NK-92 treated with Interleukin-12 subunit alpha and Interleukin-12 subunit beta, amount 100 ng/mL, for 24 hours (cell line): ENCODE measurements at regions not wholly inside any gene's neighbourhood (a gene's known extent, or its start where the extent isn't known, plus 50 kb on each side); places are given as distances from the start of the nearest gene placed in this dataset.

Source experiments
- DNase-seq: peaks from one replicate; lab custom pipeline; 2025; lab: John Stamatoyannopoulos, UW

DNA sequence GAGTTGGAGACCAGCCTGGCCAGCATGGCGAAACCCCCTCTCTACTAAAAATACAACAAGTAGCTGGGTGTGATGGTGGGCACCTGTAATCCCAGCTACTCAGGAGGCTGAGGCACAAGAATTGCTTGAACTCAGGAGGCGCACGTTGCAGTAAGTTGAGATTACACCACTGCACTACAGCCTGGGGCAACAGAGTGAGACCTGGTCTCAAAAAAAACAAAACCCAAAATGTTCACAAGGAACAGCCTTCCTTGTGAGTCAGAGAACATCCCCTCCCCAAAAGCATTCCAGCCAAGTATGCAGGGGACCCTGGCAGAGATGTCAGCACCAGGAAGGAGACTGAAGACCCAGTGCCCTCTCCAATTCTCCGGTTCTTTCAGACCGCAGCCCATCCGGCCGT lies 314.9 kb upstream of the TSHZ3 start:
- DNase-seq, result no peak

GRCh38 chr19:31664997-31665396 lies 315.8 kb upstream of the TSHZ3 start:
- no peak for DNase-seq

- no peak for DNase-seq
Measured at GRCh38 chr19:31666126-31666525, 316.9 kb upstream of the TSHZ3 start.

GRCh38 chr19:31667106-31667505 lies 317.9 kb upstream of the TSHZ3 start:
- DNase-seq, result no peak

DNA sequence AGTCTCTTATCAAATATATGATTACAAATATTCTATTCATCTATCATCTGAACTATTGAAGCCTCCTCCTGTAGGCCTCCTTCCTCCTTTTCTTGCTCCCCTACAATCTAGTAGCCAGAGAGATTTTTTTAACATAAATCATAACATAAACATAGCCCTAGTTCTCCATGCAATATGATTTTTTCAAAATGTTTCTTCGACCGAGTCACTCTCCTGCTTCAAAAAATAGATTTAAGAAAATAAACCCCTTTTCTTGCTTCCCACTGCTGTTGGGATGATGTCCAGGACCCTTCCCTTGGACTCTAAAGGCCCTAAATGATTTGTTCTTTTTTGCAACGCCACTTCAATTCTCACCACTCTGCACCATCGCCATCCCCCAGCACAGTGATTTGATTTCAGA lies 319.7 kb upstream of the TSHZ3 start:
- DNase-seq, result no peak

DNA sequence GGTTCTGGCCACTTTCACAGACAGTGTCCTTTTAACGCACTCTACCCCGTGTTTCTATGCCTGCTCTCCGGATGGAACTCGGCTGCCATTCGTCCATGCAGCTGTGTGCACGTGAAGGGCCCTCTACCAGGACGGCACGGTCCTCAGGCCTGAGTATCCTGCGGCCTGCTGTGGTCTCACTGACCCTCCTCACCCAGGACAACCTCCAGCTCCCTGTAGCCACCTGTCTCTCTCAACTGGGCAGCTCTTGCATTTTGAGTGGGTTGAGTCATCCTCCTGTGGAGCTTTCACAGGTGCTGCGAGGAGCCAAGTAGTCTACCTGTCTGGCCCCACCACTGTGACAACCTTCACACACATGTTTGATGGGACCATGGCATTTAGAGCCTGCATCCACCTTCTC lies 321.7 kb upstream of the TSHZ3 start:
- DNase-seq, result no peak

GRCh38 chr19:31671411-31672035 lies 322.3 kb upstream of the TSHZ3 start:
- DNase-seq, result no peak

DNA sequence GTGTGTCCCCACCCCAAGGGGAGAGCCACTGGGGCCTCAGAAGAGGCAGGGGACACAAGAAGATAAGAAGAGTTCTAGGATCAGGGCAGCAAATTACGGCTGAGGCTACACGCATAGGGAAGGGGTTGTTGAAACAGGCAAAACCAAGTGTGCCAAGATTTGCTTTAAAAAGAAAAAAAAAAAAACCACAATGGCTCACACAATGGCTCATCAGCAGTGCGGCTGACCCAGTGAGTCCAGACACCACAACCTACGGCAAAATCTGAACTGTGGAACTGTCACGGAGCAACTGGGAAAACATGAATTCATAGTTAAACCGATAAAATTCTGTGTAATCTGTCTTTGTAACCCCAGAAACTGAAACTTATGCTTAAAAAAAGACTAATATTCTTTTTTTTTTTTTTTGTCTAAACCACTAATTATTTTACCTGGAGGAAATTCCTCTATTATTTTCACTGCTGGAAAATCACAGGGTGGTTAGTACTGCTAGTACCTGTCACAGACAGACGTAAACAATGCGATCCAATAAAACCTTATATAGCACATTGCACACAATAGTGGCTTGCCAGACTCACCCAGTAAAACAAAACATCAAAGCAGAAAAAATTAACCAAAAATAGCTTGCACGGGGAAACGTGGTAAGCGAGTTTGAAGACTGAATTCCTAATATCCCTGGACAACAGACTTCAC lies 325.4 kb upstream of the TSHZ3 start:
- no peak for DNase-seq

- DNase-seq, result no peak
Measured at GRCh38 chr19:31675193-31675913, 326.1 kb upstream of the TSHZ3 start.

DNA sequence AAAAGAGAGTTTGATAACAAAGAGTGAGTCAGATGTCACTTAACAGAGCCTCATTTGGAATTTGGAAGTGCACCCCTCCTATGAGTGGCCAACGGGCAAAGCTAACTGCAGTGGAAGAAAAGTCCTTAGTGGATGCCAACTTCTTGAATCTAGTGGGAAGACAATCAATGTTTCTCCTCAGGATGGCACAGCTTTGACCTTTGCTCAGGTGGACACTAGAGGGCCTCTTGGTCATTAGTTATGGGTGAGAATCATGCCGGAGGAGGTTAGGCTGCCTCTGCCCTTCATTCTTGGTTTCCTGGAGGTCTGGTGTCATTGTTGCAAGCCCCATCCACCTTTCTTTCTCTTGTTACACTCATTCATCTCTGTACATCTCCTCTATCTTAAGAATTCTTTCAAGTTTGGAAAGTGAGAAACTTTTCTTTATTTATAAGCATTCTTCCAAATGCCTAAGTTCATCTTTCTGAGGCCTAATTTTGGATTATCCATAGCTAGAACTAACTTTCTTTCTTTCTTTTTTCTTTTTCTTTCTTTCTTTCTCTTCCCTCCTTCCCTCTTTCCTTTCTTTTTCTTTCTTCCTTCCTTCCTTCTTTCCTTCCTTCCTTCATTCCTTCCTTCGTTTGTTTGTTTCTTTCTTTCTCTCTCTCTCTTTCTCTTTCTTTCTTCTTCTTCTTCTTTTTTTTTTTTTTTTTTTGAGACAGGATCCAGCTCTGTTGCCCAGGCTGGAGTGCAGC lies 327.2 kb upstream of the TSHZ3 start:
- no peak for DNase-seq

DNA sequence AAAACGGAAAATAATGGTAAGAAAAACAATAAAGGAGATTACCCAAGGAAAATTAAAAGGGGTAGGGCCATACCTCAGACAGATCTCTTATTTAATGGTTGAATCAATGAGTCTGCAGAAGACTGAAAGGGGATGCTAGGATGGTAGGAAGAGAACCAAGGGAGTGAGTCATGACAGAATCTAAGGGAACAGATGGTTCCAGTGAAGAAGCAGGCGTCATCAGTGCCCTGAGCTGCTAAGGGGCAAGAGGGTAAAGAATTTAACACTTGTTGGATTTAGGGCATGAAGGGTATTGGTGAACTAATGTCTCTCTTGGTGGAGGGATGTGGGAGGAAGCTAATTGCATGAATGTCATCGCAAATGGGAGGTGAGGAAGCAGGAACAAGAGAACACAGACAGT lies 329.2 kb upstream of the TSHZ3 start:
- DNase-seq, result no peak

- DNase-seq, result no peak
Measured at GRCh38 chr19:31681121-31681520, 331.9 kb upstream of the TSHZ3 start.

- no peak for DNase-seq
Measured at GRCh38 chr19:31693131-31693932, 344.1 kb upstream of the TSHZ3 start.

DNA sequence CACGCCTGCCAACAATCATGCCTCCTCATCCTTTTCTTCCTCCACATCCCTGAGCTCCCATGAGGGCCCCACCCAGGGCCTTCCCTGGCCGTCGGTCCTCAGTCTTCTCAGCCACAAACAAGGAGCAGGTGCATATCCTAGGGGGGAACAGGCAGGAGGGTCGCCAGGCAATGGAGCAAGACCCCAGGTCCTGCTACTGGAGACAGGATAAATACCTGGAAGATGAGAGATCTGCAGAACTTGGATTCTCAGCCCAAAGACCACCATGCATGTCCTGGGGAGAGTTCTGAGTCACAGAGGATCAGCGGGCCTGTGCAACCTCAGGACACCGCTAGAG lies 344.7 kb upstream of the TSHZ3 start:
- no peak for DNase-seq

DNA sequence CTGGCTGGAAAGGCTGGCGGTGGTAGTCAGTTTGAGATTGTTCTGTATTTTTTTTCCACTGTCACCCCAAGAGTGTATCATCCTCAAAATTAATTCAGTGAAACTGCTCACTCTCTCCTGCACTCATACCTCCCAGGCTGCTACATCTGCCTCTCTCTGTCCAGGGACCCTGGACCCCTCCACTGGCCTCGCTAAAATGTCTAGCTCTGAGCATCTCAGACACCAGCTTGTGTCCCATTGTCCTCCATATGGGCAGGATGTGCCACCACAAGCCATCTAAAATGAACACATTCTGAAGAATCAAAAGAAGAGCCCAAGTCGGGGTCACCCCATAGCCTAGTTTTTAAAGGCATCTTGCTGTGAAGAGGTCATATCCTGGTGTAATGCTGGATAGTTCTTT lies 345.5 kb upstream of the TSHZ3 start:
- DNase-seq, result no peak

GRCh38 chr19:31699421-31699820 lies 350.2 kb upstream of the TSHZ3 start:
- DNase-seq, result no peak

DNA sequence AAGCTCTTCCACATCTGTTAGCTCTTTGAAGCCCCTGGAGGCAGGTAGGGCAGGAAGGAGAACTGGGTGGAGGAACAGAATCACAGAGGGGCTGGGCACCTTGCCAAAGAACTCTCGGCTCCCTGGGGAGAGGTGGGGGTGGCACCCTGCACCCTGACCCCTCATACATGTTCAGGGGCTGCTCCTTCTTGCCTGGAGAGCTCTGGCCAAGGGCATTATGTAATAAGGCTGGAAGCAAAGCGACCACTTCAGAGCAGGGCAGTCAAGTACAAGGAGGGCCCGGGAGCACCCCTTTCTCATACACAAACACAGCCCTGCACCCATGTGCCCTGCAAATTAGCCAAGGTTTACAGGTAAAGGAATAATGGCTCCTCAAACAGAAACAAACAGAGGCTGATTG lies 351.9 kb upstream of the TSHZ3 start:
- DNase-seq, result no peak

DNA sequence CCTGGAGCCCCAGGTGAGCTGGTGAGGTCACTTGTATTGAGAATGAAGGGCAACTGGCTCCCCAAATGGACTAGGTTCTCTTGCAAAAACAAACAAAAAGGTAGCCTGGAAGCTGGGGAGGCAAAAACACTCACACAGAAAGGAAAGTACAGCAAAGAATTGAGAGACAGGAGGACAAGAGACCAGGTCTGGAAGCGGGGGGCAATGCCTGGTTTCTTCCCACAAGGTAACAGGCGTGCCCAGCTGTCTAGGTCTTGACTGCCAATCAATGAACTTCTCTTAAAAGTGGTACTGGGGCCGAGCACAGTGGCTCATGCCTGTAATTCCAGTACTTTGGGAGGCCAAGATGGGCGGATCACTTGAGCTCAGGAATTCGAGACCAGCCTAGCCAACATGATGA lies 356.4 kb upstream of the TSHZ3 start:
- no peak for DNase-seq

DNA sequence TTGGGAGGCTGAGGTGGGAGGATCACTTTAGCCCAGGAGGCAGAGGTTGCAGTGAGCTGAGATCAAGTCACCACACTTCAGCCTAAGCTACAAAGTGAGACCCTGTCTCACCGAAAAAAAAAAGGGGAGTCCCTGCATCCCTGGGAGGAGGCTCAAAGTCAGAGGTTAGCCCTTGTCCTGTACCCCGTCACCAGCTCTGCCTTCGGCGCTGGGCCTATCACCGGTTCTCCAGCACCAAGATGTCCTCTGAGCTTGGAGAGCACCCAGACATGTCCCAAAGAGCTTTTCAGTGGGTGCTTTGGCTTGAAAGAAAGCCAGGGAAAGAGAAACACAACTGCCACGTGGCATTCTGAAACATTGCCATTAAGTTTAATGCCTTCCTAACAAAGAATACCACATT lies 356.9 kb upstream of the TSHZ3 start:
- DNase-seq, result no peak

DNA sequence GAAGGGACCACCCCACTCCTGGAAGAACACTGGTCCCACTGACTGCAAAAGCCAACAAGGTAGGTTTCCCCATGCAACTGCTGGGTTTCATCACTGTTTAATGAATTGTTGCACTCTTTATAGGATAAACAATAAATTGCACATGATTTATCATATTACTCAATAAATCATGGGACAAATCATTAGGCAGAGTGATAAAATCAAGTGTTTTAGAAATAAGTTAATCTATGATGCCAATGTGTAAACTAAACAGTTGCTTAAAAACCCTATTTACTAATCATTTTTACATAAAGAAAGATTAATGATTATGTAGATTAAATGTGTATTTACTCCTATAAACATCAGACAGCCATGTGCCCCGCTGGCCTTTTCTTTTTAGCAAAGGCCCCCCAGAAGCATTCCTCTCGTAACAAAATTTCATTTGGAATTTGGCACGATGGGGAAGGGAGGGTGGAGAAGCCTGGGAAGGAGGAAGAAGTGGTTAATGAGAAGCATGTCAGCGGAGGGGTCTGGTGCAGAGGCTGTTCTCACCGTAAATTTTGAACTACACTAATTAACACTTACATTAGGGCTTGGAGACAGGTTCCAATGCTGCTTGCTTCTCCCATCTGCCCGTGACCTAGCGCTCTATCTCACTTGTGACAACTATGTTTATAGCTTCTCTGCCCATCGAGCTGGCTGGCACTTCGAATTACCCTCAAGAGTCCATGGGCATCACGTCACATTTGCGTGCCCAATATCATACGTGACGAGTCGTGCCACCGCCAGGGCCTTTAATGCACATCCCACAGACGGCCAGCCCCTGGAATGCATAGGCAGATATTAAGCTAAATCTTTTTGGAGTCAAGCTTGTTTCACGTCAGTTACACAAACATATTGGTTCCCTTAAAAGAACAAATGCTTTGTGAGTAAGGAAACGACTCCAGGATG lies 357.7 kb upstream of the TSHZ3 start:
- DNase-seq, result no peak

DNA sequence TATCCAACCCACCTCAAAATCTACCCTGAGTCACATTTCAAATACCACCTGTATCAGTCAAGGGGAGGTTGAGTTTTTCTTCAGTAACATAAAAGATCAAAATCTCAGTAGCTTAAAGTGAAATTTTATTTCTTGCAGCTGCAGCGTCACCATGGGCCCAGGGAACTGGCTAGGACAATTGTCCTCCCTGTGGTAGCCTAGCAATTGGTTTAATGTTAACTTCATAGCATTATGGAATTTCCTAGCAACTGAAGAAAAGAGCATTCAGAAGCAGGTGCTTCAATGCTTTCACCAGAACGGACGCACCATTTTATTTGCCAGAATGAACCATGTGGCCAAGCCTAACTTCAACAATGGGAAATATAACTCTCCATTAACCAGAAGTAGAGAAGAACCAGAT lies 359.3 kb upstream of the TSHZ3 start:
- DNase-seq, result no peak
